NCI-H2029 treated with DMSO at 0.1 percent for 48 hours (cell line): ENCODE measurements at regions not wholly inside any gene's neighbourhood (a gene's known extent, or its start where the extent isn't known, plus 50 kb on each side); places are given as distances from the start of the nearest gene placed in this dataset.

Experiments used
- DNase-seq: peaks from one replicate; lab custom pipeline; 2025; lab: John Stamatoyannopoulos, UW

- DNase-seq = no peak
Observed at GRCh38 chr14:98959410-98959809, 312.6 kb downstream of the BCL11B start.

- no peak for DNase-seq
Observed at GRCh38 chr14:98959958-98960616, 311.9 kb downstream of the BCL11B start.

GRCh38 chr14:98960617-98961013, 311.4 kb downstream of the BCL11B start:
- no peak for DNase-seq

GRCh38 chr14:98961191-98961590, 310.8 kb downstream of the BCL11B start:
- DNase-seq = no peak

- DNase-seq = no peak
Observed at GRCh38 chr14:98962118-98962517, 309.9 kb downstream of the BCL11B start.

- DNase-seq = no peak
Observed at GRCh38 chr14:98963610-98964009, 308.4 kb downstream of the BCL11B start.

- DNase-seq = no peak
Observed at GRCh38 chr14:98964171-98964570, 307.8 kb downstream of the BCL11B start.

GRCh38 chr14:98965076-98965475, 306.9 kb downstream of the BCL11B start:
- DNase-seq = no peak

- DNase-seq = no peak
Observed at GRCh38 chr14:98966016-98966415, 306.0 kb downstream of the BCL11B start.

- DNase-seq = no peak
Observed at GRCh38 chr14:98966475-98967162, 305.4 kb downstream of the BCL11B start.

GRCh38 chr14:98974113-98974512, 297.9 kb downstream of the BCL11B start:
- no peak for DNase-seq

- no peak for DNase-seq
Observed at GRCh38 chr14:98976271-98976670, 295.7 kb downstream of the BCL11B start.

- DNase-seq = no peak
Observed at GRCh38 chr14:98977451-98977850, 294.5 kb downstream of the BCL11B start.

GRCh38 chr14:98982986-98983385, 289.0 kb downstream of the BCL11B start:
- DNase-seq = no peak

- DNase-seq = no peak
Observed at GRCh38 chr14:98984027-98984718, 287.8 kb downstream of the BCL11B start.

- DNase-seq = no peak
Observed at GRCh38 chr14:98984719-98985041, 287.3 kb downstream of the BCL11B start.

- no peak for DNase-seq
Observed at GRCh38 chr14:98993818-98994217, 278.2 kb downstream of the BCL11B start.

- no peak for DNase-seq
Observed at GRCh38 chr14:98994561-98994960, 277.4 kb downstream of the BCL11B start.

- no peak for DNase-seq
Observed at GRCh38 chr14:98997526-98998205, 274.3 kb downstream of the BCL11B start.

GRCh38 chr14:98999345-98999744, 272.7 kb downstream of the BCL11B start:
- no peak for DNase-seq

- DNase-seq = no peak
Observed at GRCh38 chr14:98999901-99000300, 272.1 kb downstream of the BCL11B start.

GRCh38 chr14:99001241-99001640, 270.8 kb downstream of the BCL11B start:
- no peak for DNase-seq

GRCh38 chr14:99003646-99004045, 268.4 kb downstream of the BCL11B start:
- DNase-seq = no peak
